Stimulated activated CD4-positive, alpha-beta T cell treated with anti-CD3 and anti-CD28 coated beads, Interleukin-2, amount 100 ng/mL, for 24 hours (primary cell): ENCODE measurements at regions not wholly inside any gene's neighbourhood (a gene's known extent, or its start where the extent isn't known, plus 50 kb on each side); places are given as distances from the start of the nearest gene placed in this dataset.

ENCODE experiments used
- DNase-seq, 2 donors: peaks; one replicate each; pipeline ENCODE4 v3.0.0-alpha.2; 2020

GRCh38 chr1:204736836-204737235, 51.3 kb upstream of the LRRN2 start:
- DNase-seq: no peak

- no peak for DNase-seq
These were observed 53.0 kb upstream of the LRRN2 start for GRCh38 chr1:204738506-204738905.

- no peak for DNase-seq
These were observed 54.8 kb upstream of the LRRN2 start for GRCh38 chr1:204740354-204740753.

- no peak for DNase-seq
These were observed 55.9 kb upstream of the LRRN2 start for GRCh38 chr1:204741440-204741839.

- DNase-seq: no peak
These were observed 57.2 kb upstream of the LRRN2 start for GRCh38 chr1:204742676-204743251.

- DNase-seq: no peak
These were observed 58.7 kb upstream of the LRRN2 start for GRCh38 chr1:204744107-204744779.

- DNase-seq: peak; percentile 47 to 58
These were observed 61.4 kb upstream of the LRRN2 start for GRCh38 chr1:204746838-204747442.

GRCh38 chr1:204751480-204751879, 65.9 kb upstream of the LRRN2 start:
- no peak for DNase-seq

GRCh38 chr1:204751883-204752687, 66.5 kb upstream of the LRRN2 start:
- no peak for DNase-seq

- no peak for DNase-seq
These were observed 67.1 kb upstream of the LRRN2 start for GRCh38 chr1:204752688-204753040.

- DNase-seq: no peak
These were observed 69.3 kb upstream of the LRRN2 start for GRCh38 chr1:204754821-204755220.

- no peak for DNase-seq
These were observed 70.8 kb upstream of the LRRN2 start for GRCh38 chr1:204756349-204756748.

GRCh38 chr1:204756811-204757210, 71.3 kb upstream of the LRRN2 start:
- no peak for DNase-seq

GRCh38 chr1:204758601-204759000, 73.1 kb upstream of the LRRN2 start:
- DNase-seq: no peak

GRCh38 chr1:204760350-204760749, 74.8 kb upstream of the LRRN2 start:
- no peak for DNase-seq

GRCh38 chr1:204760757-204761156, 75.2 kb upstream of the LRRN2 start:
- no peak for DNase-seq

GRCh38 chr1:204763773-204764427, 78.4 kb upstream of the LRRN2 start:
- peak; percentile 68 to 80 for DNase-seq

GRCh38 chr1:204769997-204770396, 84.5 kb upstream of the LRRN2 start:
- DNase-seq: no peak

- DNase-seq: no peak
These were observed 85.8 kb upstream of the LRRN2 start for GRCh38 chr1:204771358-204771757.

GRCh38 chr1:204773246-204773645, 87.7 kb upstream of the LRRN2 start:
- no peak for DNase-seq

- DNase-seq: no peak
These were observed 90.0 kb upstream of the LRRN2 start for GRCh38 chr1:204775546-204775945.

- DNase-seq: no peak
These were observed 92.1 kb upstream of the LRRN2 start for GRCh38 chr1:204777591-204777990.

- DNase-seq: no peak
These were observed 90.0 kb upstream of the NFASC start for GRCh38 chr1:204780630-204781029.
